H1 (cell line): ENCODE measurements at regions not wholly inside any gene's neighbourhood (a gene's known extent, or its start where the extent isn't known, plus 50 kb on each side); places are given as distances from the start of the nearest gene placed in this dataset.
A peak's percentile ranks its signal among the peaks of the same experiment; 100 is the strongest.

Experiments
- CTCF ChIA-PET: fragments of 300-600 bp; sonication (Branson Sonifier 250); formaldehyde crosslinking; loops from one replicate; lab custom pipeline; 2021; ENCODE audit not compliant: partially characterized antibody; lab: Charles Lee
- POLR2A ChIA-PET: fragments of 300-600 bp; sonication (Branson Sonifier 250); formaldehyde crosslinking; loops from one replicate; lab custom pipeline; 2021; ENCODE audit warnings: inconsistent platforms; ENCODE audit not compliant: partially characterized antibody; lab: Charles Lee
- DNase-seq, 2 experiments: peaks; one replicate each; pipeline versions ENCODE4 v3.0.0 to v3.0.0-alpha.2; 2010 to 2022; ENCODE audit warnings: low spot score in 2 of 2, low read depth in 1 of 2, mixed read lengths in 1 of 2
- FAIRE-seq: peaks from 2 replicates; lab custom pipeline; 2011; peaks lifted over from hg19 to GRCh38; lab: Jason Lieb, UNC
- H2AFZ ChIP-seq: 2 replicates; pipeline ENCODE4 v1.8.1; 2012; ENCODE audit warnings: low read length, inconsistent platforms
- H2AK5ac ChIP-seq: 2 replicates; pipeline ENCODE4 v1.6.1; 2013; ENCODE audit warnings: low read depth, low read length
- H2BK120ac ChIP-seq: replicated peaks from 2 replicates; pipeline ENCODE3; 2013; ENCODE audit warnings: low read depth, low read length, inconsistent platforms
- H2BK12ac ChIP-seq: 2 replicates; pipeline ENCODE4 v1.6.1; 2013; ENCODE audit warnings: low read depth, low read length
- H2BK15ac ChIP-seq: 2 replicates; pipeline ENCODE4 v1.6.1; 2013; ENCODE audit warnings: low read length
- H2BK20ac ChIP-seq: 2 replicates; pipeline ENCODE4 v1.6.1; 2013; ENCODE audit warnings: low read length
- H2BK5ac ChIP-seq: 2 replicates; pipeline ENCODE4 v1.6.1; 2013; ENCODE audit warnings: low read depth, low read length
- H3K14ac ChIP-seq: 2 replicates; pipeline ENCODE4 v1.6.1; 2013; ENCODE audit warnings: inconsistent platforms; ENCODE audit not compliant: insufficient read length
- H3K18ac ChIP-seq: 2 replicates; pipeline ENCODE4 v1.6.1; 2013; ENCODE audit warnings: low read length; ENCODE audit errors: extremely low read depth
- H3K23ac ChIP-seq: 2 replicates; pipeline ENCODE4 v1.6.1; 2013; ENCODE audit warnings: inconsistent platforms; ENCODE audit not compliant: insufficient read length
- H3K23me2 ChIP-seq: 2 replicates; pipeline ENCODE4 v1.6.1; 2013; ENCODE audit warnings: low read depth, low read length
- H3K27ac ChIP-seq: 2 replicates; pipeline ENCODE4 v1.6.1; 2011; ENCODE audit warnings: low read depth, low read length, inconsistent platforms
- H3K27me3 ChIP-seq, 4 experiments: replicated peaks in 1 of 4; 1 replicate in 1 of 4; 2 replicates in 3 of 4; pipeline versions ENCODE4 v1.6.1 to v1.8.1; 2011 to 2013; ENCODE audit warnings: low read length in 3 of 4, mild to moderate bottlenecking in 3 of 4, inconsistent platforms in 2 of 4, mixed read lengths in 2 of 4, moderate library complexity in 1 of 4; ENCODE audit not compliant: control insufficient read depth in 3 of 4, insufficient read depth in 3 of 4; ENCODE audit errors: extremely low read depth in 1 of 4
- H3K36me3 ChIP-seq, 4 experiments: 2 replicates each; pipeline versions ENCODE4 v1.6.1 to v1.8.1; 2011 to 2013; ENCODE audit warnings: mild to moderate bottlenecking in 4 of 4, low read length in 3 of 4, moderate library complexity in 2 of 4, control low read depth in 1 of 4, inconsistent platforms in 1 of 4; ENCODE audit not compliant: insufficient read depth in 4 of 4, control insufficient read depth in 2 of 4
- H3K4ac ChIP-seq: replicated peaks from 2 replicates; pipeline ENCODE3; 2013; ENCODE audit warnings: low read length, low read depth, mixed read lengths, inconsistent platforms; ENCODE audit not compliant: insufficient read length
- H3K4me1 ChIP-seq, 4 experiments: replicated peaks in 1 of 4; 1 replicate in 1 of 4; 2 replicates in 3 of 4; pipeline versions ENCODE4 v1.6.1 to v1.8.1; 2011 to 2013; ENCODE audit warnings: low read length in 3 of 4, inconsistent platforms in 2 of 4, mixed read lengths in 1 of 4; ENCODE audit not compliant: insufficient read depth in 4 of 4, control insufficient read depth in 3 of 4
- H3K4me2 ChIP-seq, 2 experiments: 2 replicates each; pipeline versions ENCODE4 v1.6.1 to v1.8.1; 2011 to 2013; ENCODE audit warnings: low read depth in 2 of 2, low read length in 2 of 2, control low read depth in 1 of 2, inconsistent platforms in 1 of 2, mild to moderate bottlenecking in 1 of 2; ENCODE audit not compliant: insufficient read depth in 1 of 2
- H3K4me3 ChIP-seq, 4 experiments: fragments of 200-600, 300-600 bp in 1 of 4; sonication (generic), shearing (Covaris generic), sonication (Bioruptor Twin) in 1 of 4; 2 replicates each; pipeline versions ENCODE4 v1.5.1 to v1.8.1; 2011 to 2016; ENCODE audit warnings: low read length in 4 of 4, low read depth in 3 of 4, control low read depth in 2 of 4, inconsistent platforms in 2 of 4, mild to moderate bottlenecking in 2 of 4, mixed read lengths in 1 of 4, moderate library complexity in 1 of 4; ENCODE audit not compliant: insufficient read depth in 2 of 4; ENCODE audit errors: extremely low read depth in 1 of 4
- H3K56ac ChIP-seq: replicated peaks from 2 replicates; pipeline ENCODE3; 2013; ENCODE audit warnings: low read depth, mild to moderate bottlenecking, mixed read lengths, low read length, inconsistent platforms; ENCODE audit not compliant: insufficient read length
- H3K79me1 ChIP-seq: 2 replicates; pipeline ENCODE4 v1.6.1; 2013; ENCODE audit warnings: low read depth, low read length, control low read depth
- H3K79me2 ChIP-seq, 2 experiments: 2 replicates each; pipeline versions ENCODE4 v1.6.1 to v1.8.1; 2012 to 2013; ENCODE audit warnings: low read length in 2 of 2, mild to moderate bottlenecking in 2 of 2, inconsistent platforms in 1 of 2; ENCODE audit not compliant: insufficient read depth in 2 of 2, control insufficient read depth in 1 of 2
- H3K9ac ChIP-seq, 4 experiments: replicated peaks in 1 of 4; 1 replicate in 1 of 4; 2 replicates in 3 of 4; pipeline versions ENCODE4 v1.6.1 to v1.8.1; 2011 to 2013; ENCODE audit warnings: low read depth in 3 of 4, low read length in 3 of 4, control low read depth in 2 of 4, mild to moderate bottlenecking in 2 of 4, moderate library complexity in 2 of 4, inconsistent platforms in 1 of 4; ENCODE audit errors: extremely low read depth in 1 of 4
- H3K9me3 ChIP-seq, 2 experiments: 2 replicates each; pipeline versions ENCODE4 v1.6.1 to v1.8.1; 2012 to 2013; ENCODE audit warnings: mild to moderate bottlenecking in 2 of 2, moderate library complexity in 2 of 2, control low read depth in 1 of 2, inconsistent platforms in 1 of 2, low read depth in 1 of 2, low read length in 1 of 2, mixed read lengths in 1 of 2; ENCODE audit not compliant: insufficient read depth in 2 of 2
- H4K20me1 ChIP-seq, 2 experiments: replicated peaks in 1 of 2; 2 replicates each; pipeline versions ENCODE3 to v1.8.1; 2011 to 2013; ENCODE audit warnings: inconsistent platforms in 2 of 2, low read length in 2 of 2, mild to moderate bottlenecking in 1 of 2; ENCODE audit not compliant: insufficient read depth in 2 of 2, control insufficient read depth in 1 of 2
- H4K5ac ChIP-seq: 2 replicates; pipeline ENCODE4 v1.6.1; 2013; ENCODE audit warnings: low read length, low read depth, mixed read lengths, inconsistent platforms; ENCODE audit not compliant: insufficient read length
- H4K8ac ChIP-seq: 2 replicates; pipeline ENCODE4 v1.8.0; 2013; ENCODE audit warnings: mild to moderate bottlenecking, moderate library complexity, low read length, inconsistent platforms; ENCODE audit not compliant: insufficient read depth; ENCODE audit errors: extremely low read depth
- H4K91ac ChIP-seq: replicated peaks from 2 replicates; pipeline ENCODE3; 2013; ENCODE audit warnings: low read length, mixed read lengths, inconsistent platforms; ENCODE audit not compliant: insufficient read length
- BRCA1 ChIP-seq: IDR thresholded peaks from 2 replicates; pipeline ENCODE4 v1.6.1; 2012; ENCODE audit warnings: low read depth, low read length, improper control_type of control experiment
- CHD2 ChIP-seq: IDR thresholded peaks from 2 replicates; pipeline ENCODE4 v1.6.1; 2012; ENCODE audit warnings: low read length, improper control_type of control experiment
- E2F6 ChIP-seq: IDR thresholded peaks from 2 replicates; pipeline ENCODE4 v1.6.1; 2012; ENCODE audit warnings: inconsistent platforms
- EP300 ChIP-seq, 2 experiments: IDR thresholded peaks; 1 replicate in 1 of 2; 2 replicates in 1 of 2; pipeline ENCODE4 v1.6.1; 2011 to 2012; ENCODE audit warnings: low read depth in 2 of 2, low read length in 2 of 2, mild to moderate bottlenecking in 2 of 2, borderline replicate concordance in 1 of 2, inconsistent platforms in 1 of 2, moderate library complexity in 1 of 2
- EZH2 ChIP-seq: fragments of 200-600 bp; sonication (generic); IDR thresholded peaks from 2 replicates; pipeline ENCODE4 v1.7.1; 2012; ENCODE audit warnings: low read depth, mild to moderate bottlenecking, moderate library complexity, low read length, inconsistent platforms; ENCODE audit not compliant: severe bottlenecking
- HDAC6 ChIP-seq: IDR thresholded peaks from one replicate; pipeline ENCODE4 v1.7.1; 2012; ENCODE audit warnings: low read depth, mild to moderate bottlenecking, inconsistent platforms, low read length, moderate library complexity
- KDM4A ChIP-seq: IDR thresholded peaks from one replicate; pipeline ENCODE4 v1.7.1; 2012; ENCODE audit warnings: low read depth, mild to moderate bottlenecking, moderate library complexity, low read length, inconsistent platforms; ENCODE audit not compliant: severe bottlenecking
- KDM5A ChIP-seq: fragments of 200-600 bp; IDR thresholded peaks from 2 replicates; pipeline ENCODE4 v1.7.1; 2012; ENCODE audit warnings: mild to moderate bottlenecking, low read length, inconsistent platforms, mixed read lengths
- MAFK ChIP-seq: IDR thresholded peaks from 2 replicates; pipeline ENCODE4 v1.6.1; 2012; ENCODE audit warnings: low read depth, mild to moderate bottlenecking, improper control_type of control experiment, low read length
- NRF1 ChIP-seq: IDR thresholded peaks from 2 replicates; pipeline ENCODE4 v1.6.1; 2011; ENCODE audit warnings: mild to moderate bottlenecking, low read depth, low read length, improper control_type of control experiment
- POLR2A ChIP-seq, 2 experiments: IDR thresholded peaks; 1 replicate in 1 of 2; 2 replicates in 1 of 2; pipeline ENCODE4 v1.6.1; 2011; ENCODE audit warnings: low read depth in 2 of 2, low read length in 2 of 2, mild to moderate bottlenecking in 2 of 2; ENCODE audit errors: control extremely low read depth in 1 of 2
- RBBP5 ChIP-seq: IDR thresholded peaks from 2 replicates; pipeline ENCODE4 v1.7.1; 2012; ENCODE audit warnings: low read depth, mild to moderate bottlenecking, inconsistent platforms, low read length, moderate library complexity, borderline replicate concordance
- TEAD4 ChIP-seq: IDR thresholded peaks from 2 replicates; pipeline ENCODE4 v1.6.1; 2012; ENCODE audit warnings: low read depth, low read length, inconsistent platforms, mixed read lengths
- WGBS, 2 experiments: shearing (Covaris generic) in 1 of 2; methylation state at CpG; one replicate each; pipeline versions ENCODE4 v1.1.6 to v1.1.7; 2013 to 2015; ENCODE audit warnings: low lambda C conversion rate in 2 of 2, mixed read lengths in 2 of 2, inconsistent platforms in 1 of 2, low coverage in 1 of 2, missing lambda C conversion rate in 1 of 2; ENCODE audit not compliant: insufficient replicate concordance in 2 of 2, insufficient coverage in 1 of 2, insufficient read length in 1 of 2; ENCODE audit errors: extremely low coverage in 1 of 2, missing lambda C conversion rate in 1 of 2; 5-methylcytosine and 5-hydroxymethylcytosine counted together

GRCh38 chr7:54881816-54882520 lies 123.0 kb upstream of the SEC61G start:
- no peak overlapping the region for H3K23ac ChIP-seq
- POLR2A ChIA-PET, result no interaction called here
- no peaks in the 10 kb centered on the region for H3K79me1 ChIP-seq
- H3K4me3 ChIP-seq, result no peak overlapping the region
- no peak overlapping the region for H3K14ac ChIP-seq
- peaks cover 0 to 3% (median 1%) of the 10 kb centered on the region in 4 experiments; a peak in 5 of 7 replicates for H3K4me1 ChIP-seq
- H2AK5ac ChIP-seq, result no peak overlapping the region
- no peak overlapping the region for H4K91ac ChIP-seq
- H3K4ac ChIP-seq, result no peak overlapping the region
- H3K36me3 ChIP-seq, result no peaks in the 10 kb centered on the region
- H2BK5ac ChIP-seq, result no peak overlapping the region
- FAIRE-seq (no peak), DNase-seq (no peak)
- no peaks in the 10 kb centered on the region for H3K23me2 ChIP-seq
- H2BK12ac ChIP-seq, result no peak overlapping the region
- CTCF ChIA-PET, result interaction anchor here (0.6 to 2.7 kb wide), 2 partner anchors 43 to 373 kb away, joined by 3 to 10 read pairs; no protein-coding TSS in a partner anchor
- no peaks in the 10 kb centered on the region for H3K79me2 ChIP-seq
- no peak overlapping the region for H3K27ac ChIP-seq
- no peaks in the 10 kb centered on the region for H4K20me1 ChIP-seq
- no peak overlapping the region; the same call in 1 of the 2 replicates for H2AFZ ChIP-seq
- no peak overlapping the region for H4K8ac ChIP-seq
- H2BK120ac ChIP-seq, result no peak overlapping the region
- H3K27me3 ChIP-seq, result no peaks in the 10 kb centered on the region
- no peaks in the 10 kb centered on the region for H3K9me3 ChIP-seq
- no peak overlapping the region for H3K9ac ChIP-seq
- H2BK20ac ChIP-seq, result no peak overlapping the region
- H2BK15ac ChIP-seq, result no peak overlapping the region
- no peak overlapping the region for H4K5ac ChIP-seq
- no peak overlapping the region for H3K18ac ChIP-seq
- 86% methylated on average over 3 of the region's 3 CpGs; no CpG with 5 or more reads in 1 of the 2 experiments for WGBS, 2 experiments
- peak overlapping the region in 1 of 2 experiments; percentile 19; a peak in 1 of 4 replicates for H3K4me2 ChIP-seq
- H3K56ac ChIP-seq, result no peak overlapping the region
- TF ChIP-seq EZH2 (no peak), TEAD4 (no peak), EP300 (IDR thresholded peaks at IDR 0.05; ENCODE audit: borderline replicate concordance in 1 of 2, low read depth in 2 of 2, low read length in 2 of 2) (no peak), RBBP5 (no peak), BRCA1 (no peak), POLR2A (IDR thresholded peaks at IDR 0.05; ENCODE audit: control extremely low read depth in 1 of 2, low read depth in 2 of 2, low read length in 2 of 2) (no peak), MAFK (no peak), KDM5A (no peak), E2F6 (no peak), NRF1 (no peak), CHD2 (no peak), KDM4A (no peak), HDAC6 (no peak)
